Gastrocnemius medialis (tissue), 4 donors: ENCODE measurements at regions not wholly inside any gene's neighbourhood (a gene's known extent, or its start where the extent isn't known, plus 50 kb on each side); places are given as distances from the start of the nearest gene placed in this dataset.

Experiments used
- POLR2A ChIP-seq, 2 donors: fragments of 450-650 bp; IDR thresholded peaks; one replicate each; pipeline ENCODE4 v1.6.1; 2017; ENCODE audit warnings: antibody characterized with exemption in 2 of 2, mild to moderate bottlenecking in 2 of 2, moderate library complexity in 2 of 2
- TF ChIP-seq, protein P1 (sequence below), 5 experiments: fragments of 450-650 bp in 3 of 5; fragments of 200-600 bp in 2 of 5; sonication (generic) in 2 of 5; IDR thresholded peaks in 4 of 5; conservative IDR thresholded peaks in 1 of 5; 1 replicate in 4 of 5; 2 replicates in 1 of 5; pipeline ENCODE4 v1.5.1; 2016 to 2019; ENCODE audit warnings: antibody characterized with exemption in 5 of 5, mild to moderate bottlenecking in 3 of 5, moderate library complexity in 3 of 5

DNA sequence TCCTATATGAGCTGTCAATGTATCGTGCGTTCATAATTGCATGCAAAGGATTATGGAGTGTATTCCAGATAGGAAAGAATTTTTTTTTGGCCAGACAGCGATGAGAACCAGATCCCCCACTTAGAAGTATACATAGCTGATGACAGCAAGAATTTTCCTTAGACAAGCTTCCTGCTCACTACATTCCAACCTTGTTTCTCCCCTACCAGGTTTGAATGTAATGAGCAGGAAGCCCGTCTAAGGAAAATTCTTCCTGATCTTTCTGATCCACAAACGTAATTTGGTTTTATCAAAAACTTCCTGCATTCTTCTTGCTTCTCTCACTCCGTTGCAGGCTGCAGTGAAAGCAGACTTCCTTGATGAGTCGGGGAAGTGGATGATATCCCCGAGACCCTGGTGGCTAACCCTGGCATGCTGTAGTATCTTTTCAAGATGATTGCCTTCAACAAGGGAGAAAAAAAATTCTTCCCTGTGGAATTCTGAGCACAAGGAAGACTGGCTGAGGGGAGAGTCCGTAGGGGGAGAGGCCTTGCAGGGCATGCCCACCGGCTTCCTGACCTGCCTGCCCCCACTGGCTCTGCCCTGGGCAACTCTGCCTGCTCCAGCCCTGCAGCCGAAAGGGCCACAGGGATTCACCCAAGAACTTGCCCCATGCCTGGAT lies 243.1 kb downstream of the TLE3 start:
- TF ChIP-seq, protein P1, sequence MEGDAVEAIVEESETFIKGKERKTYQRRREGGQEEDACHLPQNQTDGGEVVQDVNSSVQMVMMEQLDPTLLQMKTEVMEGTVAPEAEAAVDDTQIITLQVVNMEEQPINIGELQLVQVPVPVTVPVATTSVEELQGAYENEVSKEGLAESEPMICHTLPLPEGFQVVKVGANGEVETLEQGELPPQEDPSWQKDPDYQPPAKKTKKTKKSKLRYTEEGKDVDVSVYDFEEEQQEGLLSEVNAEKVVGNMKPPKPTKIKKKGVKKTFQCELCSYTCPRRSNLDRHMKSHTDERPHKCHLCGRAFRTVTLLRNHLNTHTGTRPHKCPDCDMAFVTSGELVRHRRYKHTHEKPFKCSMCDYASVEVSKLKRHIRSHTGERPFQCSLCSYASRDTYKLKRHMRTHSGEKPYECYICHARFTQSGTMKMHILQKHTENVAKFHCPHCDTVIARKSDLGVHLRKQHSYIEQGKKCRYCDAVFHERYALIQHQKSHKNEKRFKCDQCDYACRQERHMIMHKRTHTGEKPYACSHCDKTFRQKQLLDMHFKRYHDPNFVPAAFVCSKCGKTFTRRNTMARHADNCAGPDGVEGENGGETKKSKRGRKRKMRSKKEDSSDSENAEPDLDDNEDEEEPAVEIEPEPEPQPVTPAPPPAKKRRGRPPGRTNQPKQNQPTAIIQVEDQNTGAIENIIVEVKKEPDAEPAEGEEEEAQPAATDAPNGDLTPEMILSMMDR (IDR thresholded peaks at IDR 0.05 in 4 of 5, conservative IDR thresholded peaks at IDR 0.05 in 1 of 5): no peak
- no peak for TF ChIP-seq POLR2A (IDR thresholded peaks at IDR 0.05)
